HG03060 (cell line): ENCODE measurements at regions not wholly inside any gene's neighbourhood (a gene's known extent, or its start where the extent isn't known, plus 50 kb on each side); places are given as distances from the start of the nearest gene placed in this dataset.
A peak's percentile ranks its signal among the peaks of the same experiment; 100 is the strongest.
"Not testable (repeated sequence)": the region's sequence is repeated elsewhere in the genome, so short reads cannot be mapped to it uniquely, and the experiment has no call there.

Experiments
- ATAC-seq: cut with Tn5 transposase; IDR thresholded peaks from one replicate; pipeline ENCODE4 v1.9.1; 2021; ENCODE audit warnings: low read depth, moderate number of reproducible peaks; ENCODE audit not compliant: unreplicated experiment

- peak; percentile 40 for ATAC-seq
Observed at GRCh38 chr12:89882050-89882449, 173.4 kb upstream of the ATP2B1 start.

- peak; percentile 87 for ATAC-seq
Observed at GRCh38 chr12:89880690-89881350, 172.2 kb upstream of the ATP2B1 start.

GRCh38 chr12:89879766-89880165 is 171.1 kb upstream of the ATP2B1 start:
- no peak for ATAC-seq

- ATAC-seq, result no peak
Observed at GRCh38 chr12:89878950-89879349, 170.3 kb upstream of the ATP2B1 start.

GRCh38 chr12:89878327-89878726 is 169.7 kb upstream of the ATP2B1 start:
- ATAC-seq, result no peak

GRCh38 chr12:89877671-89878070 is 169.0 kb upstream of the ATP2B1 start:
- no peak for ATAC-seq

GRCh38 chr12:89877136-89877535 is 168.5 kb upstream of the ATP2B1 start:
- ATAC-seq, result no peak

- no peak for ATAC-seq
Observed at GRCh38 chr12:89875809-89876208, 167.2 kb upstream of the ATP2B1 start.

GRCh38 chr12:89875225-89875624 is 166.6 kb upstream of the ATP2B1 start:
- no peak for ATAC-seq

- no peak for ATAC-seq
Observed at GRCh38 chr12:89874146-89874545, 165.5 kb upstream of the ATP2B1 start.

GRCh38 chr12:89873745-89874144 is 165.1 kb upstream of the ATP2B1 start:
- ATAC-seq, result no peak

- ATAC-seq, result no peak
Observed at GRCh38 chr12:89872922-89873630, 164.4 kb upstream of the ATP2B1 start.

- no peak for ATAC-seq
Observed at GRCh38 chr12:89870413-89871184, 162.0 kb upstream of the ATP2B1 start.

- not testable (repeated sequence) for ATAC-seq
Observed at GRCh38 chr12:89867611-89868010, 159.0 kb upstream of the ATP2B1 start.

GRCh38 chr12:89864411-89864810 is 155.8 kb upstream of the ATP2B1 start:
- ATAC-seq, result no peak

- ATAC-seq, result no peak
Observed at GRCh38 chr12:89863968-89864367, 155.3 kb upstream of the ATP2B1 start.

GRCh38 chr12:89863493-89863938 is 154.9 kb upstream of the ATP2B1 start:
- peak; percentile 56 for ATAC-seq

GRCh38 chr12:89862511-89863445 is 154.1 kb upstream of the ATP2B1 start:
- ATAC-seq, result peak; percentile 37

GRCh38 chr12:89861086-89861485 is 152.4 kb upstream of the ATP2B1 start:
- ATAC-seq, result no peak

GRCh38 chr12:89859508-89860220 is 151.0 kb upstream of the ATP2B1 start:
- no peak for ATAC-seq
